ENCODE measurements at regions not wholly inside any gene's neighbourhood (a gene's known extent, or its start where the extent isn't known, plus 50 kb on each side); places are given as distances from the start of the nearest gene placed in this dataset.

DNA sequence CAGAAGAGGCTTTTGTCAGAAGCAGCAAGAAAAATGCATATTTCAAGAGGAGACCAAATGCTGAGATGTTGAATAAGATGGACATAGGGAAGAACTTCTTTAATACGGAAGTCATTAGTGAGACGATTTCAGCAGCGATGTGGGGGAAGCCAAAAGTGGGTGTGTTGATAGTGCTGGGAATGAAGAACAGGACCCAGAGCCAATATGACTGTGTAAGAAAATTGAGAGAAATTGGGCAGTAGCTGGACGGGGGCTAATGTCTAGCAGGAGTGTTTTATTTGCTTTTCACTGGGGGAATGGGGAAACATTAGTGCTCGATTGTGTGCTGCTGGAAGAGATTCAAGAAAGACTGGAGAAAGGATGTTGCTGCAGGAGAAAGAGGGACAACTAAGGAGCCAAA, 788.7 kb upstream of the KLHL29 start:
- H3K4me1 Mint-ChIP-seq, result no peaks in the 10 kb centered on the region
- no peak overlapping the region for H3K4me3 ChIP-seq (ENCODE audit: low read length)
- no peaks in the 10 kb centered on the region for H3K27me3 Mint-ChIP-seq (ENCODE audit: low read depth in 2 of 2)
- TF ChIP-seq, protein P1, sequence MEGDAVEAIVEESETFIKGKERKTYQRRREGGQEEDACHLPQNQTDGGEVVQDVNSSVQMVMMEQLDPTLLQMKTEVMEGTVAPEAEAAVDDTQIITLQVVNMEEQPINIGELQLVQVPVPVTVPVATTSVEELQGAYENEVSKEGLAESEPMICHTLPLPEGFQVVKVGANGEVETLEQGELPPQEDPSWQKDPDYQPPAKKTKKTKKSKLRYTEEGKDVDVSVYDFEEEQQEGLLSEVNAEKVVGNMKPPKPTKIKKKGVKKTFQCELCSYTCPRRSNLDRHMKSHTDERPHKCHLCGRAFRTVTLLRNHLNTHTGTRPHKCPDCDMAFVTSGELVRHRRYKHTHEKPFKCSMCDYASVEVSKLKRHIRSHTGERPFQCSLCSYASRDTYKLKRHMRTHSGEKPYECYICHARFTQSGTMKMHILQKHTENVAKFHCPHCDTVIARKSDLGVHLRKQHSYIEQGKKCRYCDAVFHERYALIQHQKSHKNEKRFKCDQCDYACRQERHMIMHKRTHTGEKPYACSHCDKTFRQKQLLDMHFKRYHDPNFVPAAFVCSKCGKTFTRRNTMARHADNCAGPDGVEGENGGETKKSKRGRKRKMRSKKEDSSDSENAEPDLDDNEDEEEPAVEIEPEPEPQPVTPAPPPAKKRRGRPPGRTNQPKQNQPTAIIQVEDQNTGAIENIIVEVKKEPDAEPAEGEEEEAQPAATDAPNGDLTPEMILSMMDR (IDR thresholded peaks at IDR 0.05), result no peak
- no peaks in the 10 kb centered on the region for H3K36me3 ChIP-seq (ENCODE audit: control insufficient read depth, insufficient read depth, low read length)
- no peak for ATAC-seq
- H3K4me3 Mint-ChIP-seq, result no peak overlapping the region
- no peaks in the 10 kb centered on the region for H3K4me1 ChIP-seq (ENCODE audit: control insufficient read depth, insufficient read depth, low read length)
- H3K27ac ChIP-seq (ENCODE audit: low read length), result no peak overlapping the region
- DNase-seq, result no peak
- H3K27ac Mint-ChIP-seq, result no peak overlapping the region
- intact Hi-C loops (cut with micrococcal nuclease), result no loop called here
- H3K9me3 ChIP-seq (ENCODE audit: control insufficient read depth, insufficient read depth, low read length), result no peaks in the 10 kb centered on the region
- peaks cover 11% of the 10 kb centered on the region for H3K36me3 Mint-ChIP-seq
- no peaks in the 10 kb centered on the region for H3K27me3 ChIP-seq (ENCODE audit: control insufficient read depth, insufficient read depth, low read length)
- WGBS (ENCODE audit: insufficient coverage), result 86% methylated on average over 5 of the region's 5 CpGs
- H3K9me3 Mint-ChIP-seq, result peaks cover 13 to 18% of the 10 kb centered on the region in 2 donors

DNA sequence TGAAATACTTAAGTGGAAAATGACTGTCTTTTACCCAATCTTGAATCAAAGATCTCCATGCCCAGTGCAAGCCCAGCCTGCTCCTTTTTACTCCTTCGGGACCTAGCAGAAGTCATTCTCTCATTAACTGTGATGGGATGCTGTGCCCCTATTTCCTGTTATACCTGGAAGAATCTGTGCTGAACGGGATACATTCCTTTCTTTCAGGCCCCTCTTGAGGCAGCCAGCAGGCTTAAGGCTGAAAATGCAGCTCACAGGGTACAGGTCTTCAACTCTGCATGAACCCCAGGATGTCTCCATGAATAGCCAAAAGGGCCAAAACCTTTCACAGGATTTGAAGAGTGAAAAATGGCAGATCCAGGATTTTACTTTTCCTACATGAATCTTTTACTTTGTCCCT, 784.8 kb upstream of the KLHL29 start:
- Mint-ChIP-seq H3K4me3 (no peak overlapping the region), H3K9me3 (peaks cover 6 to 10% of the 10 kb centered on the region in 2 donors), H3K27ac (no peak overlapping the region), H3K4me1 (no peaks in the 10 kb centered on the region), H3K36me3 (no peaks in the 10 kb centered on the region), H3K27me3 (ENCODE audit: low read depth in 2 of 2) (no peaks in the 10 kb centered on the region)
- no peak for DNase-seq
- TF ChIP-seq, protein P1 (IDR thresholded peaks at IDR 0.05), result no peak
- ATAC-seq, result no peak
- H3K4me1 ChIP-seq (ENCODE audit: control insufficient read depth, insufficient read depth, low read length), result no peaks in the 10 kb centered on the region
- 46% methylated on average over 2 of the region's 2 CpGs for WGBS (ENCODE audit: insufficient coverage)
- no peaks in the 10 kb centered on the region for H3K27me3 ChIP-seq (ENCODE audit: control insufficient read depth, insufficient read depth, low read length)
- no peaks in the 10 kb centered on the region for H3K9me3 ChIP-seq (ENCODE audit: control insufficient read depth, insufficient read depth, low read length)
- no peak overlapping the region for H3K4me3 ChIP-seq (ENCODE audit: low read length)
- H3K36me3 ChIP-seq (ENCODE audit: control insufficient read depth, insufficient read depth, low read length), result no peaks in the 10 kb centered on the region
- intact Hi-C loops (cut with micrococcal nuclease), result no loop called here
- H3K27ac ChIP-seq (ENCODE audit: low read length), result no peak overlapping the region

- H3K27ac ChIP-seq (ENCODE audit: low read length), result no peak overlapping the region
- no peaks in the 10 kb centered on the region for H3K27me3 Mint-ChIP-seq (ENCODE audit: low read depth in 2 of 2)
- H3K36me3 ChIP-seq (ENCODE audit: control insufficient read depth, insufficient read depth, low read length), result no peaks in the 10 kb centered on the region
- no peaks in the 10 kb centered on the region for H3K36me3 Mint-ChIP-seq
- no peaks in the 10 kb centered on the region for H3K4me1 ChIP-seq (ENCODE audit: control insufficient read depth, insufficient read depth, low read length)
- no peak overlapping the region for H3K4me3 ChIP-seq (ENCODE audit: low read length)
- DNase-seq (no peak), ATAC-seq (no peak)
- peaks cover 6 to 10% of the 10 kb centered on the region in 2 donors for H3K9me3 Mint-ChIP-seq
- H3K4me3 Mint-ChIP-seq, result no peak overlapping the region
- intact Hi-C loops (cut with micrococcal nuclease), result no loop called here
- 100% methylated on average over 1 of the region's 1 CpG for WGBS (ENCODE audit: insufficient coverage)
- H3K9me3 ChIP-seq (ENCODE audit: control insufficient read depth, insufficient read depth, low read length), result no peaks in the 10 kb centered on the region
- H3K27ac Mint-ChIP-seq, result no peak overlapping the region
- H3K27me3 ChIP-seq (ENCODE audit: control insufficient read depth, insufficient read depth, low read length), result no peaks in the 10 kb centered on the region
- TF ChIP-seq, protein P1 (IDR thresholded peaks at IDR 0.05), result no peak
- no peaks in the 10 kb centered on the region for H3K4me1 Mint-ChIP-seq
These were observed 784.0 kb upstream of the KLHL29 start for GRCh38 chr2:22600999-22601398.

GRCh38 chr2:22604136-22604535, 780.8 kb upstream of the KLHL29 start:
- no peaks in the 10 kb centered on the region for H3K4me1 ChIP-seq (ENCODE audit: control insufficient read depth, insufficient read depth, low read length)
- ATAC-seq (no peak), DNase-seq (no peak)
- Mint-ChIP-seq H3K36me3 (no peaks in the 10 kb centered on the region), H3K4me1 (no peaks in the 10 kb centered on the region), H3K4me3 (no peak overlapping the region), H3K27ac (no peak overlapping the region), H3K27me3 (ENCODE audit: low read depth in 2 of 2) (no peaks in the 10 kb centered on the region), H3K9me3 (peaks cover 6 to 12% of the 10 kb centered on the region in 2 donors)
- intact Hi-C loops (cut with micrococcal nuclease), result no loop called here
- TF ChIP-seq, protein P1 (IDR thresholded peaks at IDR 0.05), result no peak
- no peaks in the 10 kb centered on the region for H3K27me3 ChIP-seq (ENCODE audit: control insufficient read depth, insufficient read depth, low read length)
- H3K36me3 ChIP-seq (ENCODE audit: control insufficient read depth, insufficient read depth, low read length), result no peaks in the 10 kb centered on the region
- H3K27ac ChIP-seq (ENCODE audit: low read length), result no peak overlapping the region
- no peaks in the 10 kb centered on the region for H3K9me3 ChIP-seq (ENCODE audit: control insufficient read depth, insufficient read depth, low read length)
- WGBS (ENCODE audit: insufficient coverage), result 100% methylated on average over 4 of the region's 4 CpGs
- no peak overlapping the region for H3K4me3 ChIP-seq (ENCODE audit: low read length)
